Pancreas (tissue), 10 donors: ENCODE measurements at regions not wholly inside any gene's neighbourhood (a gene's known extent, or its start where the extent isn't known, plus 50 kb on each side); places are given as distances from the start of the nearest gene placed in this dataset.

Experiments used
- ATAC-seq, 4 donors: fragments of 200-7000 bp; cut with Tn5 transposase; one replicate each; pipeline versions ENCODE4 v1.8.0 to v1.9.1; 2020; ENCODE audit warnings: mild to moderate bottlenecking in 4 of 4, moderate library complexity in 4 of 4
- DNase-seq, 6 donors: peaks; one replicate each; pipeline ENCODE4 v3.0.0-alpha.2; 2020
- FAIRE-seq: peaks from 2 replicates; lab custom pipeline; 2012; peaks lifted over from hg19 to GRCh38; lab: Jason Lieb, UNC
- H3K27ac ChIP-seq, 4 donors: fragments of 200-600 bp; sonication (generic); 1 replicate in 3 of 4; 2 replicates in 1 of 4; pipeline versions ENCODE4 v1.5.0 to v1.8.0; 2020
- H3K27me3 ChIP-seq, 4 donors: fragments of 200-600 bp; one replicate each; pipeline ENCODE4 v1.8.0; 2021
- H3K36me3 ChIP-seq, 3 donors: fragments of 200-600 bp; sonication (generic) in 1 of 3; one replicate each; pipeline versions ENCODE4 v1.5.0 to v1.8.0; 2020 to 2021
- H3K4me1 ChIP-seq, 3 donors: fragments of 200-600 bp; one replicate each; pipeline ENCODE4 v1.8.0; 2021
- H3K4me3 ChIP-seq, 4 donors: fragments of 200-600 bp; sonication (generic) in 2 of 4; one replicate each; pipeline versions ENCODE4 v1.5.0 to v1.8.0; 2020 to 2021
- H3K9me3 ChIP-seq, 4 donors: fragments of 200-600 bp; one replicate each; pipeline ENCODE4 v1.8.0; 2021
- WGBS, 2 donors: extraction: QIAGEN DNeasy Blood & Tissue Kit; methylation state at CpG; one replicate each; pipeline ENCODE4 v1.1.7; 2013; 5-methylcytosine and 5-hydroxymethylcytosine counted together
- intact Hi-C, 3 donors: fragments of 100-400 bp; cut with DNase I; formaldehyde crosslinking; loops; one replicate each; pipeline versions ENCODE4 v1.11.1 to v1.14.2; 2022
- TF ChIP-seq, protein P1 (sequence below), 4 donors: fragments of 200-600 bp; sonication (generic) in 3 of 4; IDR thresholded peaks; one replicate each; pipeline versions ENCODE4 v1.5.0 to v1.8.0; 2021; ENCODE audit warnings: antibody characterized with exemption in 4 of 4
- donor health status: healthy with polysubstance abuse.
- donor health status: DM: no; HTN: no; CAD: no; lungs with moderate emphysema.
- donor health status: DM: no; HTN: no; CAD: no.
- donor health status: control.
- donor health status: control.
- donor health status: Bipolar disorder and iron deficiency.
- donor health status: DM: yes; HTN: yes; CAD: no.
- donor health status: DM: no; HTN: no; CAD: no.
- donor health status: DM: no; HTN: no; CAD: no.
- donor health status: DM: yes; HTN: yes; CAD: no.

DNA sequence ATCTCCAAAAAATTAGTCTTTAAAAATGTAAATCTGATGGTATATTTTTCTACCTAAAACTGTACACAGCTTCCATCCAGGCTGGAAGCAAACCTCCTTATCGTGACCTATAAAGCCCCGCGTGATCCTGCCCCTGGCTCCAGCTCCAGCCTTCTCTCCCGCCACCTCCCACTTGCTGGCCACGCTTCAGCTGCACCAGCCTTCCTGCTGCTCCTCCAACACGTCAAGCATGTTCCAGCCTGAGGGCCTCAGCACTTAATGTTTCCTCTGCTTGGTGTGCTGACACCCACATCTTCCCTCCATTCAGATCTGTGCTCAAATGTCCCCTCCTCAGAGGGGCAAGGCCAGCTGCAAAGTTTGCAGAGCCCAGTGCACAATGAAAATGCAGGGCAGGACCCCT, 123.5 kb upstream of the MAGI3 start:
- 86 to 91% methylated on average over 6 of the region's 6 CpGs for WGBS, 2 donors
- FAIRE-seq (no peak), DNase-seq (no peak), ATAC-seq (no peak)
- Histone ChIP-seq H3K27me3 (no peaks in the 10 kb centered on the region), H3K4me3 (no peak overlapping the region), H3K9me3 (no peaks in the 10 kb centered on the region), H3K27ac (no peak overlapping the region), H3K36me3 (no peaks in the 10 kb centered on the region), H3K4me1 (no peaks in the 10 kb centered on the region)
- TF ChIP-seq, protein P1, sequence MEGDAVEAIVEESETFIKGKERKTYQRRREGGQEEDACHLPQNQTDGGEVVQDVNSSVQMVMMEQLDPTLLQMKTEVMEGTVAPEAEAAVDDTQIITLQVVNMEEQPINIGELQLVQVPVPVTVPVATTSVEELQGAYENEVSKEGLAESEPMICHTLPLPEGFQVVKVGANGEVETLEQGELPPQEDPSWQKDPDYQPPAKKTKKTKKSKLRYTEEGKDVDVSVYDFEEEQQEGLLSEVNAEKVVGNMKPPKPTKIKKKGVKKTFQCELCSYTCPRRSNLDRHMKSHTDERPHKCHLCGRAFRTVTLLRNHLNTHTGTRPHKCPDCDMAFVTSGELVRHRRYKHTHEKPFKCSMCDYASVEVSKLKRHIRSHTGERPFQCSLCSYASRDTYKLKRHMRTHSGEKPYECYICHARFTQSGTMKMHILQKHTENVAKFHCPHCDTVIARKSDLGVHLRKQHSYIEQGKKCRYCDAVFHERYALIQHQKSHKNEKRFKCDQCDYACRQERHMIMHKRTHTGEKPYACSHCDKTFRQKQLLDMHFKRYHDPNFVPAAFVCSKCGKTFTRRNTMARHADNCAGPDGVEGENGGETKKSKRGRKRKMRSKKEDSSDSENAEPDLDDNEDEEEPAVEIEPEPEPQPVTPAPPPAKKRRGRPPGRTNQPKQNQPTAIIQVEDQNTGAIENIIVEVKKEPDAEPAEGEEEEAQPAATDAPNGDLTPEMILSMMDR (IDR thresholded peaks at IDR 0.05), result no peak
- intact Hi-C loops, result no loop called here

DNA sequence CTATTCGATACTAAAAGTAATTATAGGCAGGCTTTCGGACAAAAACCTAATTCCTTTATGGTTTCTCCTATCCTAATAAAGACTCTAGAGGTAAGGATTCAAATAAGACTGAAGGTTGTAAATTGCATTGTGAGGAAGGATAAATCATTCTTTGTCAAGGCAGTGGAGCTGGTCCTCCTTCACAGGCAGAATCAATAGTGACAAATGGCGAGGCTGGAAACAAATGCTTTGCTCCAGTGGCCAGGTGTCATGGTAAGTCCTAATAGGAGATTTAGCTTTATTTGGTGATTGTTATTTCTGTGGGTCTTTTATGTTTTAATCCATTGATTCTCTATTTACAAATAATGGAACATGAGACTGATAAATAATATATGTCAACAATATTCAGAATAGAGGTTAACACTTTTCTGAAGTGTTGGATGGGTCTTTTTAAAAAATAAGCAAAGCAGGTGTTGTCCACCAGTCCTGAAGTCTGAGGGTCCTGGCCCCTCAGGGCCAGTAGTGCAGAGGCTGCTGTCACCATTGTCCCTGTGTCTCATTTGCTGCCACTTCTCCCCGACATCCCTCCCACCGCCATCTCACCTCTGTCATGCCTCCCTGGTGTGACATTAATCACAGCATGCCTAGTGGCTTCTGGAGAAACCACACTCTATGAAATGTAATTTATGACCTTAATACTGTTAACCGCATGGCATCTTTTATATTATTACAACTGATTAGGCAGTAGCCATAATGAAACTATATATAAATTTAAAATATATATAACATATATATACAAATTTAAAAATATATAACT, 120.9 kb upstream of the MAGI3 start:
- no peak for FAIRE-seq
- no peak for DNase-seq
- TF ChIP-seq, protein P1 (IDR thresholded peaks at IDR 0.05), result no peak
- no peak overlapping the region for H3K27ac ChIP-seq
- H3K4me3 ChIP-seq, result no peak overlapping the region
- H3K9me3 ChIP-seq, result no peaks in the 10 kb centered on the region
- H3K27me3 ChIP-seq, result no peaks in the 10 kb centered on the region
- intact Hi-C loops, result no loop called here
- H3K4me1 ChIP-seq, result no peaks in the 10 kb centered on the region
- ATAC-seq, result no peak
- no peaks in the 10 kb centered on the region for H3K36me3 ChIP-seq
- WGBS, 2 donors, result 91 to 94% methylated on average over 6 of the region's 6 CpGs

DNA sequence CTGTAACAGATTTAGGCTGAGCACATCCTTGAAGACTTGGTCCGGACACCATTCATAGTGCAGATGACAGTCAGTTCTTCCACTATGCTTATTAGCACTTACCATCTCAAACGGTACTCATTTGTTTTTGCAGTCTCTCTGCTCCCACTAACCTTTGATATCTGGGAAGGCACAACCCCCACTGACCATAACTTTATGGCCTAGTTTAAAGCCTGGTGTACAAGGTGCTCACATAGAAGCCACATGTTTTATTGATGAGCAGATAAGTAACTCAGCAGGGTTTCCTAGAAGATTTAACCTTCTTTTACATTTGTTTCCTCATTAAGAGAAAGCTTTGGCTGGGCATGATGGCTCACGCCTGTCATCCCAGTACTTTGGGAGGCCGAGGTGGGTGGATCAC, 119.3 kb upstream of the MAGI3 start:
- no peak for ATAC-seq
- no peak for FAIRE-seq
- intact Hi-C loops, result no loop called here
- 85 to 89% methylated on average over 4 of the region's 4 CpGs for WGBS, 2 donors
- Histone ChIP-seq H3K27me3 (no peaks in the 10 kb centered on the region), H3K4me3 (no peak overlapping the region), H3K9me3 (no peaks in the 10 kb centered on the region), H3K27ac (no peak overlapping the region), H3K36me3 (no peaks in the 10 kb centered on the region), H3K4me1 (no peaks in the 10 kb centered on the region)
- DNase-seq, result no peak
- TF ChIP-seq, protein P1 (IDR thresholded peaks at IDR 0.05), result no peak

DNA sequence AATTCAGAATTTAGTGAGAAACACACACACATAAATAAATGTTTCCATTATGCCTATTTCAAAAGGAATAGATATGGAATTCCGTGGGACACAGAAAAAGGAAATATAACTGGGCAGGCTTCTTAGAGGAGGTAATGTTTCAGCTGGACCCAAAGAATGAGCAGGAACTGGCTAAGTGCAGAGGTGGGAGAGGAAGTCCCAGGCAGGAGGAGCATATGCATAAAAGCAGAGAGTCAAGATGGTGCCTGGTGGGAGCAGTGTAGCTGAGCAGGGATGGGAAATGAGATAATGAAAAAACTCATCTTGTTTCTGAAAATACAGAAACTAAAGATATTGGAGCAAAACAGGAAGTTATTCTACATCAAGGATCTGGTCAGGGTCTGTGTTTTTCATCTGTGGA, 115.2 kb upstream of the MAGI3 start:
- H3K36me3 ChIP-seq, result no peaks in the 10 kb centered on the region
- WGBS, 2 donors, result 76 to 81% methylated on average over 1 of the region's 1 CpG
- H3K27ac ChIP-seq, result no peak overlapping the region
- no peaks in the 10 kb centered on the region for H3K27me3 ChIP-seq
- no peak for FAIRE-seq
- H3K9me3 ChIP-seq, result no peaks in the 10 kb centered on the region
- TF ChIP-seq, protein P1 (IDR thresholded peaks at IDR 0.05), result no peak
- H3K4me1 ChIP-seq, result peaks cover 0 to 6% (median 3%) of the 10 kb centered on the region in 3 donors
- no peak overlapping the region for H3K4me3 ChIP-seq
- DNase-seq, result no peak
- ATAC-seq, result no peak
- intact Hi-C loops, result no loop called here

DNA sequence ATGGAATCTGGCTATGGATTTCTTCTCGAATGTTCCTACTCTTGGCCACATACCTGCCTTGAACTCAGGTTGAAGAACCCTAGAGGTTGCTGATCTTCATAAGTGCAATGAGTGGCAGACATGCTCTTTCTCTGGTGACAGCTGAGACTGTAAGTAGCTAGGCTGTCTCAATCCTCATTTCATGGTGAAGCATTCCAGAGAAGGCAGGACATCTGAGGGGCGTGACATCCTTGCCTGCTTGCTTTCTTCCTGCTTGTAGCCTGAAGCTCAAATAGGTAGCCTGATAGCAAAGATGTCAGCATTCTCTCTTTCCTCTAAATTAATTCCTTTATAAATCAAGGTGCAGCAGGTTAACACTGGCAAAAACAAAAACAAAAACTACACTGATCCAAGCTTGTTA, 114.6 kb upstream of the MAGI3 start:
- intact Hi-C loops, result no loop called here
- Histone ChIP-seq H3K36me3 (no peaks in the 10 kb centered on the region), H3K27me3 (no peaks in the 10 kb centered on the region), H3K4me1 (peaks cover 0 to 8% (median 5%) of the 10 kb centered on the region in 3 donors), H3K4me3 (no peak overlapping the region), H3K27ac (no peak overlapping the region), H3K9me3 (no peaks in the 10 kb centered on the region)
- TF ChIP-seq, protein P1 (IDR thresholded peaks at IDR 0.05), result no peak
- no peak for DNase-seq
- FAIRE-seq, result no peak
- ATAC-seq, result no peak
- WGBS, 2 donors, result 86 to 88% methylated on average over 2 of the region's 2 CpGs
